Esophagus (tissue), 2 donors: ENCODE measurements at regions not wholly inside any gene's neighbourhood (a gene's known extent, or its start where the extent isn't known, plus 50 kb on each side); places are given as distances from the start of the nearest gene placed in this dataset.
"Not testable (repeated sequence)": the region's sequence is repeated elsewhere in the genome, so short reads cannot be mapped to it uniquely, and the experiment has no call there.

Source experiments
- H3K27ac ChIP-seq, 2 donors: one replicate each; pipeline ENCODE4 v1.5.1; 2013; ENCODE audit warnings: low read depth in 2 of 2, mild to moderate bottlenecking in 2 of 2, inconsistent platforms in 1 of 2, low read length in 1 of 2, moderate library complexity in 1 of 2
- H3K27me3 ChIP-seq, 2 donors: one replicate each; pipeline ENCODE4 v1.6.1; 2013; ENCODE audit warnings: low read length in 2 of 2, control low read depth in 1 of 2, mild to moderate bottlenecking in 1 of 2; ENCODE audit not compliant: insufficient read depth in 2 of 2, control insufficient read depth in 1 of 2
- H3K36me3 ChIP-seq, 2 donors: one replicate each; pipeline ENCODE4 v1.6.1; 2013; ENCODE audit warnings: low read length in 1 of 2; ENCODE audit not compliant: control insufficient read depth in 2 of 2, insufficient read depth in 2 of 2
- H3K4me1 ChIP-seq, 2 donors: one replicate each; pipeline ENCODE4 v1.6.1; 2013; ENCODE audit warnings: low read length in 1 of 2; ENCODE audit not compliant: control insufficient read depth in 2 of 2, insufficient read depth in 2 of 2
- H3K4me3 ChIP-seq, 2 donors: one replicate each; pipeline ENCODE4 v1.5.1; 2013; ENCODE audit warnings: low read length in 2 of 2, mild to moderate bottlenecking in 2 of 2, low read depth in 1 of 2, moderate library complexity in 1 of 2
- H3K9me3 ChIP-seq, 2 donors: one replicate each; pipeline ENCODE4 v1.6.1; 2013; ENCODE audit warnings: mild to moderate bottlenecking in 2 of 2, low read depth in 1 of 2, low read length in 1 of 2, moderate library complexity in 1 of 2; ENCODE audit not compliant: control insufficient read depth in 2 of 2, insufficient read depth in 1 of 2
- WGBS, 2 donors: extraction: QIAGEN DNeasy Blood & Tissue Kit; methylation state at CpG; one replicate each; pipeline ENCODE4 v1.1.7; 2013; 5-methylcytosine and 5-hydroxymethylcytosine counted together
- donor health status: healthy with polysubstance abuse.
- donor health status: Bipolar disorder and iron deficiency.

GRCh38 chr18:57957210-57957609 is 86.8 kb upstream of the NEDD4L start:
- no peak overlapping the region for H3K27ac ChIP-seq
- H3K4me1 ChIP-seq: no peaks in the 10 kb centered on the region
- no peaks in the 10 kb centered on the region for H3K9me3 ChIP-seq
- H3K27me3 ChIP-seq: no peaks in the 10 kb centered on the region
- H3K36me3 ChIP-seq: no peaks in the 10 kb centered on the region
- no peak overlapping the region for H3K4me3 ChIP-seq
- WGBS, 2 donors: 77 to 84% methylated on average over 3 of the region's 3 CpGs

GRCh38 chr18:57956491-57956890 is 87.5 kb upstream of the NEDD4L start:
- no peaks in the 10 kb centered on the region for H3K4me1 ChIP-seq
- H3K27ac ChIP-seq: no peak overlapping the region
- no peaks in the 10 kb centered on the region for H3K36me3 ChIP-seq
- H3K4me3 ChIP-seq: no peak overlapping the region
- WGBS, 2 donors: 66 to 76% methylated on average over 3 of the region's 3 CpGs
- H3K9me3 ChIP-seq: no peaks in the 10 kb centered on the region
- no peaks in the 10 kb centered on the region for H3K27me3 ChIP-seq

GRCh38 chr18:57954935-57955334 is 89.1 kb upstream of the NEDD4L start:
- Histone ChIP-seq H3K36me3 (no peaks in the 10 kb centered on the region), H3K4me1 (no peaks in the 10 kb centered on the region), H3K9me3 (no peaks in the 10 kb centered on the region), H3K27ac (no peak overlapping the region), H3K27me3 (no peaks in the 10 kb centered on the region), H3K4me3 (no peak overlapping the region)
- 52 to 59% methylated on average over 4 of the region's 4 CpGs for WGBS, 2 donors

GRCh38 chr18:57953883-57954282 is 90.1 kb upstream of the NEDD4L start:
- no peaks in the 10 kb centered on the region for H3K27me3 ChIP-seq
- no peak overlapping the region for H3K4me3 ChIP-seq

GRCh38 chr18:57951999-57952774 is 91.8 kb upstream of the NEDD4L start:
- Histone ChIP-seq H3K27me3 (no peaks in the 10 kb centered on the region), H3K4me1 (no peaks in the 10 kb centered on the region), H3K36me3 (no peaks in the 10 kb centered on the region), H3K27ac (peak overlapping the region in 1 of 2 donors; percentile 38), H3K9me3 (no peaks in the 10 kb centered on the region), H3K4me3 (no peak overlapping the region)
- WGBS, 2 donors: 45 to 57% methylated on average over 10 of the region's 10 CpGs

More at GRCh38 chr18:57953883-57954282, 90.1 kb upstream of the NEDD4L start:
- no peaks in the 10 kb centered on the region for H3K36me3 ChIP-seq
- 44 to 63% methylated on average over 5 of the region's 5 CpGs for WGBS, 2 donors
- H3K9me3 ChIP-seq: no peaks in the 10 kb centered on the region
- no peaks in the 10 kb centered on the region for H3K4me1 ChIP-seq
- no peak overlapping the region for H3K27ac ChIP-seq

GRCh38 chr18:57951117-57951796 is 92.8 kb upstream of the NEDD4L start:
- no peaks in the 10 kb centered on the region for H3K9me3 ChIP-seq
- no peaks in the 10 kb centered on the region for H3K36me3 ChIP-seq
- no peak overlapping the region for H3K27ac ChIP-seq
- H3K4me3 ChIP-seq: no peak overlapping the region
- H3K27me3 ChIP-seq: no peaks in the 10 kb centered on the region
- WGBS, 2 donors: 83 to 90% methylated on average over 8 of the region's 8 CpGs
- no peaks in the 10 kb centered on the region for H3K4me1 ChIP-seq

GRCh38 chr18:57950542-57950941 is 93.5 kb upstream of the NEDD4L start:
- H3K36me3 ChIP-seq: no peaks in the 10 kb centered on the region
- WGBS, 2 donors: 79 to 87% methylated on average over 2 of the region's 2 CpGs
- no peaks in the 10 kb centered on the region for H3K9me3 ChIP-seq

GRCh38 chr18:57949335-57949734 is 94.7 kb upstream of the NEDD4L start:
- H3K36me3 ChIP-seq, H3K27me3 ChIP-seq, H3K4me1 ChIP-seq, H3K9me3 ChIP-seq, H3K27ac ChIP-seq, H3K4me3 ChIP-seq: not testable (repeated sequence)
- WGBS, 2 donors: 94 to 97% methylated on average over 7 of the region's 7 CpGs

More at GRCh38 chr18:57950542-57950941, 93.5 kb upstream of the NEDD4L start:
- Histone ChIP-seq H3K4me3 (no peak overlapping the region), H3K27me3 (no peaks in the 10 kb centered on the region), H3K4me1 (no peaks in the 10 kb centered on the region), H3K27ac (no peak overlapping the region)

- no peaks in the 10 kb centered on the region for H3K36me3 ChIP-seq
- H3K27ac ChIP-seq: peak overlapping the region in 1 of 2 donors; percentile 13
- WGBS, 2 donors: 57 to 65% methylated on average over 3 of the region's 3 CpGs
- no peak overlapping the region for H3K4me3 ChIP-seq
- no peaks in the 10 kb centered on the region for H3K27me3 ChIP-seq
- H3K9me3 ChIP-seq: no peaks in the 10 kb centered on the region
- no peaks in the 10 kb centered on the region for H3K4me1 ChIP-seq
These were observed 96.9 kb upstream of the NEDD4L start for GRCh38 chr18:57947117-57947516.

GRCh38 chr18:57943723-57944122 is 100.3 kb upstream of the NEDD4L start:
- Histone ChIP-seq H3K27ac (no peak overlapping the region), H3K4me3 (no peak overlapping the region), H3K9me3 (no peaks in the 10 kb centered on the region), H3K36me3 (no peaks in the 10 kb centered on the region), H3K27me3 (no peaks in the 10 kb centered on the region), H3K4me1 (no peaks in the 10 kb centered on the region)
- 38 to 55% methylated on average over 1 of the region's 1 CpG for WGBS, 2 donors
